GM18499 (cell line): ENCODE measurements at regions not wholly inside any gene's neighbourhood (a gene's known extent, or its start where the extent isn't known, plus 50 kb on each side); places are given as distances from the start of the nearest gene placed in this dataset.

Source experiments
- ATAC-seq: cut with Tn5 transposase; IDR thresholded peaks from one replicate; pipeline ENCODE4 v1.9.1; 2021; ENCODE audit warnings: moderate number of reproducible peaks; ENCODE audit not compliant: insufficient read depth, unreplicated experiment

GRCh38 chr7:41633690-41634089 is 69.2 kb downstream of the INHBA start:
- ATAC-seq, result no peak

DNA sequence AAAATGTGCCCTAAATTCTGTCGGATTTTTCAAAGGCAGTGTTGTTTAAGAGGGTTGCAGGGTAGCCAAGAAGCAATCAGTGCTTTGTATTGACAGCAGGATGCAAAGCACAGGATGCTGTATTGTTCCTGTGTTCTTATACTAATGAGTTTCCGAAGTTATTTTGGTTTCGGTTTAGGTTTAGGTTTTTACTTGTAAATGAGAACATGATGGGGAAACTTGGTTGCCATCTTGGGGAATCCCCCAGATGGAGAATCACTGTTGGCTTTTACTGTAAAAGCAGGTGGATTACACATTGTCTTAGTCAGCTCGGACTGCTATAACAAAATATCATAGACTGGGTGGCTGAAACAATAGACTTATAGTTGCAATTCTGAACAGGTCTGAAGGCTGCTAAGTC is 72.1 kb downstream of the INHBA start:
- peak; percentile 87 for ATAC-seq

DNA sequence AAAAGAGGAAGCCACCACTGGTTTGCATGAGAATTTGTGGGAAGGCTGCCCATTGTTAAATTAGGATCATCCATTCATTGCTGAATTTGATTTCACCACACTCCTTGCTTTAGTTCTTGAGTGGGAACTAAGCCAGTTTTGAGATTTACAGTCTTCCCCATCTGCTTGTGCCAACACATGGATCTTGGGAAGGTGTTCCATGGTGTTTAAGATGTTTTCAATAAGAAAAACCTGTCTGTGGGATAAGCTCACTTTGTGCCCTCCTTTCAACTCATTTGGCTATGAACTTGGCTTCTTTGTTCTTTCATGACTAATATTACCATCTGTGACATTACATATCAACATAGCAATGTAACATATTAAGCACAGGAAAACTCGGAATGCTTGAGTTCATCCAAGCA is 73.2 kb downstream of the INHBA start:
- no peak for ATAC-seq

DNA sequence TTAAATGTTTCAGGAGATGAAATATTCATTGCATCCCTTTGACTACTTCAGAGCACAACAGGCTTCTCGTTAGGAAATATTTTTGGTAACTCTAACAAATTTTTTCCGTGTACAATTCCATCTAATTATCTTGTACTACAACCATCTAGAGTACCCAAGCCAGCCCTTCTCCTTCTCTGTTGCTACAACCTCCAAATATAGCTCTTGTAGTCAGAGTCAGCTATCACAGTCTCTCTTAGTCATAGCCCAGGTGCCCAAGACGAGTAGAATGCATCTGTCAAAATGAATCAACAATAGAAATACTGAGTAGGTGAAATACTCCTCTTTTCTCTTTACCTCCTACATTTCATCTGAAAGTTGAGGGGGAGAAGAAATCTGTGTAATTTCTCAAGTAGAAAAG is 74.0 kb downstream of the INHBA start:
- ATAC-seq, result no peak

DNA sequence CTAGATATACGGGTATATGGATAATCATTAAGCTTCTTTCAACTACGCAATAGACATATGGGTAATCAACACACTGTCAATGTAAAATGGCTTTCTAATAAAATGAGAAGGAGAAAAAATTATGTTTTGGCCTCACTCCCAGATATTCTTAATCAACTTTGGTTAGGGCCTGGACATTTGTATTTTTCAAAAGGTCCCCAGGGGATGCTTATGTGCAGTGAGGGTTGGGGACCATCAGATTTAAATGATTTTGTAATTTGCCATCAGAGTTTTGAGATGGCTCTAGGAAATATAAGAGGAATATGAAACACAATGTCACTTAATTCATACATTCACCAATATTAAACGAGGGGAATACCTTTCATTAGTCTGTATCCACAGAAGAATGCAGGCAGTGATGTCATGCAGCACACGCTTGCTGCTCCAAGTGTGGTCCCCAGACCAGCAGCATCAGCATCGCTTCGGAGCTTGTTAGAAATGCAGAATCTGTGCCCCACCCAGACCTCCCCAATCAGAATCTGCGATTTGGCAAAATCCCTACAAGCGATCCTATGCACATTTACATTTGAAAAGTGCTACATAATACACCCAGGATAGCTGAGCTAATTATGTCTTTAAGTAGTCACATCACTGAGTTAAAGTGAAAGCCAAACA is 75.1 kb downstream of the INHBA start:
- ATAC-seq, result no peak

DNA sequence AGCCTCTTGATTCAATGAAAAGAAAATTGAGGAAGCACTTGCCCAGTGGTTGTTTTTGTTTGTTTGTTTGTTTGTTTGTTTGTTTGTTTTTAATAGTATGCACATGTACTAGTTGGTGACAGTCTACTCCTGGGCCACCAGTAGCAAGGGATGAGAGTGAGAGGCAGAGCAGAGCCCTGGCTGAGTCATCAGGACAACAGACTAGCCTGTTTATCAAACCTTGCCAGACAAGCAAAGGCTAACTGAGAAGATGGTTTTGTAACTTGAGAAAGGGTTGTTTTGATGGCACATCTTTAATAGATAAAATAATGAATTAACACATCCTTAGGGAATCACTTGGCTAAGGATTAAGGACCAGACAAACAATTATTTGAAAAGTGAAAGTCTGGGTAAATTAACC is 78.1 kb downstream of the INHBA start:
- no peak for ATAC-seq

GRCh38 chr7:41621953-41622831 is 80.7 kb downstream of the INHBA start:
- ATAC-seq, result no peak

GRCh38 chr7:41617987-41618386 is 84.9 kb downstream of the INHBA start:
- no peak for ATAC-seq

DNA sequence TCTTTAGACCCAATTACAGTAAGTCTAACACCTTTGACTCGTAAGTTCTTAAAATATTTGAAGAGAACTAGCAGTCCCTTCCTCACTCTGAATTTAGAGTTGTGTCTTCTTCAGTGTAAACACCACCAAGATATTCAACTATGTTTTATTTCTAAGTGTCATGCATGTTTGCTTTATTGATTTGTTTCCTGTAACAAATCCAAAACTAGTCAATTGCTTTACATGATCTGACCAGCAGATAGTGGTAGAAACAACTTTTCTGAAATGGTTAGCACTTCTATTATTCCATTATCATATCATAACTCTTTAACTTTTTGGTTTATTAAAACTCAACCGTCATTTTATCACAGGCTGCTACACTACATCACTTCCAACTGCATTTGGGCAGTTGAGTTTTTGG is 90.1 kb downstream of the INHBA start:
- ATAC-seq, result no peak

GRCh38 chr7:41612386-41612785 is 90.5 kb downstream of the INHBA start:
- no peak for ATAC-seq

- no peak for ATAC-seq
These were observed 94.4 kb downstream of the INHBA start for GRCh38 chr7:41608447-41608846.

DNA sequence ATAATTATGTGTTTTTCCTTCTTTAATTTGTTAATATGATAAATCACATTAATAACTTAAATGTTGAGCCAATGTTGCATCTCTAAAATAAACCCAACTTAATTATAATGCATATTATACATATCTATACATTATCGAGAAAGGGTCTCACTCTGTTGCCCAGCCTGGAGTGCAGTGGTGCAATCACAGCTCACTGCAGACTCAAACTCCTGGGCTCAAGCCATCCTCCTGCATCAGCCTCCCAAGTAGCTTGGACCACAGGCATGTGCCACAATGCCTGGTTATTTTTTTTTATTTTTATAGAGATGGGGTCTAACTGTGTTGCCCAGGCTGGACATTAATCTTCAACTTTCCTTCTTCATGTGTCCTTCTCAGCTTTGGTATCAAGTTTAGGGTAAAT is 98.9 kb downstream of the INHBA start:
- ATAC-seq, result no peak

DNA sequence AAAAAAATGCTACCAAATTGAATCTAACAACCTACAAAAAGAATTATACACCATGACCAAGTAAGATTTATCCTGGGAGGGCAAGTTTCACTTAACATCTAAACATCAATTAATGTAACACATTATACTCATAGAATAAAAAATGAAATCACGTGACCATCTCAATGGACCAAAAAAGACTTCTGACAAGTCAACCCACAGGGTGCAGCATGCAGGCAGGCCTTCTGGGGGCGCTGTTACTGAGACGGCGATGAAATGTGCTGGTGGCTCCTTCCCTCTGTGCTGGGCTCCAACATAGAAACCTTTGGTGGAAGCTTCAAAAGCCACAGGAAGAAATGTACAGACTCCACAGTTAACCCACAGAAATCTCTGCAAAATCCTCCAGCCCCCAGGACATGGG is 103.1 kb downstream of the INHBA start:
- no peak for ATAC-seq

DNA sequence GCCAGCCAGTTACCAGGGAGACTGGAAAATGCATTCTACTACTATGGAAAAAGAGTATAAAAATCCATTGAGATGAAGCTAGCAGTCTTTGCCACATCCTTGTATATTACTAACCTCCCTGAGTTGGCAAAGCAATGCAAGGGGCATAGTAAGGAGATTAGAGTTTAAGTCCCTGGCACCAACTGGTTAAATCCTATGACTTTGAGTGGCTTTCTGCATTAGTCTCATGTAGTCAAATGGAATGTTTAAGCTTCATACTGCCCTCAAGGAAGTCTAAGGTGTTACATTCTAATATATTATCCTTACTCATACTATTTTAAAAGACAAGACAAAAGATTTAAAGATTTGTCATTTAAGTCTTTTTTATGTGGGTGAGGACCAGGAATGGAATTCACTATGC is 110.1 kb downstream of the INHBA start:
- ATAC-seq, result no peak

DNA sequence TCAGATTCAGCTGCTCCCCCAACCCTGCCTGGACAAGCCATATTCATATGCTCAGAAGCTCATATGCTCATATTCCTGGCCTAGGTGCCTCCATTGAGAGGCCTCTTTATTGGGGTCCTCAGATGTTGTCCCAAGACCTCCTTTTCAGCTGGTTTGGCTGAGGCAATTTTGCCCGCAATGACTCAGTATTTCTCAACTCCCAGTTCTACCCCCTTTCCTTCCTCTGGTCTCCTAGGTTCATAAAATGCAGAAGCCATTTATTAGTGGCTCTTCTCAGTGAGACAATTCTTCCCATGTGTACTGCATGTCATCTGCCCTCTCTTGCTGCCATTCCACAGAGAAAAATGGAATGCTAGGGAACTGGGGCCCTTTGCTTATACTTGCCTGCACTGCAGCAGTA is 110.7 kb downstream of the INHBA start:
- ATAC-seq, result no peak

GRCh38 chr7:41590986-41591385 is 111.9 kb downstream of the INHBA start:
- ATAC-seq, result no peak

DNA sequence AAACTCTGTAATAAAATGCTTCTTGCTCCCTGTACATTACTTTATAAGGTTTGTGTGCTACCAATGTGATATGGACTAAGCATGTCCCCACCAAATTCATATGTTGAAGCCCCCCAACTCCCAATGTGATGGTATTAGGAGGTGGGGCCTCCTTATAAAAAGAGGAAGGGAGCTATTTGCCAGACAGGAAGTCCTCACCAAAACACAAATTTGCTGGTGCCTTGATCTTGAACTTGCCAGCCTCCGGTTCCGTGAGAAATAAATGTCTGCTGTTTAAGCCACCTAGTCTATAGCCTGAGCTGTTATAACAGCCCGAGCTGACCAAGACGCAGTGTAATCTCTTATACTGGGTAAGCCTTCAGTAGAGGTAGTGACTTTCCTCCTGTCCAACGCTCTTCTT is 114.5 kb downstream of the INHBA start:
- no peak for ATAC-seq

- no peak for ATAC-seq
These were observed 115.8 kb downstream of the INHBA start for GRCh38 chr7:41586931-41587640.

DNA sequence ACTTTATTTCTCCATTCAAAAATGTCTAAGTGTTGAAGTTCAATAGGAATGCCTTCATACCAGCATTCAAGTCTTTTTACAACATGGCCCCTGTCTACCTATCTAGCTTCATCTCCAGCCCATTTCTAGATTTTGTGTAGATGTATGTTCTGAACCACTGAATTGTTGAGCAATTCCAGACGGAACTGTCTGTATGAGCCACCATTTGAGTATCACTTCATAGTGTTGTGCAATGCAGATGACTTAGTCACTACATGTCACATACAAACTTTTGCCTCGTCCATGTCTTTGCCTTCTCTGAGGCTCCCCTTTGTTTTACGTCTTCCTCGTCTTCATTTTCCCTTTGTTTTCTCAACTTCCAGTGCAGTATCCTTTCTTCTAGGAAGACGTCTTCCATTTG is 118.1 kb downstream of the INHBA start:
- ATAC-seq, result no peak

DNA sequence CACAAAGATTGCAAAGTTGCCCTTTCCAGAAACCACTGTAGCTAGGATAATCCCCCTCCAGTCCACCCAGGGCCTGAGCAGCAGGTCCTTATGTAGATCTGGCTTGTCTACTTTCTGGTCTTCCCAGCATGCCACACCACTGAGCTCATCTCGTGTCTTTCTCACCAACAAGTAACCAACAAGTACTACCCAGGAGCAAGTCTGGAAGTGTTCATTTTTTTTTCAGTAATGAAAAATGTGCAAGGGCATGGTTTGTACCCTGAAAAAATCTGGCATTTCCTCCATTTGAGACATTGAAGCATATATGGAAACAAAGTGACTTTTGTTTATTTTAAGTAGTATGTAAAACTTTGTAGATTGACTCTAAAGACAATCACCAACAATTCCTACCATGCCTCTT is 120.8 kb downstream of the INHBA start:
- no peak for ATAC-seq

DNA sequence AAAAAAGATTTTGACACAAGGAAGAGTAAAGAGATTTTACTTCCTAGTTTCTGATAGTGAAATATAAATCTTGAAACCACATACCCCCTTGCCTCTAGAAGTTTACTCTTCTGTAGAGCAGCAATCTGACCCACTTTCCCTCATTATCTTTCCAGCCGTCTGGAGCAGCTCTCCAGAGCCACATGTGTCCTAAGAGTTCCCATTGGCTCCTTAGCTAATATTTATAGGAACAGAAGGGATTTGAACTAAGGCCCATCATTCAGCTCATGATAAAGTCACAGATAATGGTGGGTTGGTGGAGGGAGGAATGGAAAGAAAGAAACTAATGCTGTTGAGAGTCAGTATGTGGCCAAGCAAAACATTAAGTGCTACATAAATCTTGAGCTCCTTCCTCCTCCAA is 121.8 kb downstream of the INHBA start:
- ATAC-seq, result no peak
